Suprapubic skin (tissue), 4 donors: ENCODE measurements at regions not wholly inside any gene's neighbourhood (a gene's known extent, or its start where the extent isn't known, plus 50 kb on each side); places are given as distances from the start of the nearest gene placed in this dataset.

Experiments used
- DNase-seq, 2 donors: peaks; one replicate each; pipeline ENCODE4 v3.0.0-alpha.2; 2019; ENCODE audit warnings: low spot score in 2 of 2
- H3K27ac ChIP-seq: fragments of 200-600 bp; sonication (generic); one replicate; pipeline ENCODE4 v1.5.1; 2019
- H3K27me3 ChIP-seq: fragments of 200-600 bp; sonication (generic); one replicate; pipeline ENCODE4 v1.5.1; 2019
- H3K36me3 ChIP-seq: fragments of 200-600 bp; sonication (generic); one replicate; pipeline ENCODE4 v1.5.1; 2019
- H3K4me1 ChIP-seq: fragments of 200-600 bp; sonication (generic); one replicate; pipeline ENCODE4 v1.5.1; 2019
- H3K4me3 ChIP-seq: fragments of 200-600 bp; sonication (generic); one replicate; pipeline ENCODE4 v1.5.1; 2019; ENCODE audit warnings: mild to moderate bottlenecking
- H3K9me3 ChIP-seq: fragments of 200-600 bp; sonication (generic); one replicate; pipeline ENCODE4 v1.5.1; 2019
- CTCF ChIP-seq, 2 donors: fragments of 200-600 bp in 1 of 2; fragments of 450-650 bp in 1 of 2; sonication (generic) in 1 of 2; IDR thresholded peaks; one replicate each; pipeline ENCODE4 v1.5.1; 2016 to 2019; ENCODE audit warnings: antibody characterized with exemption in 2 of 2, mild to moderate bottlenecking in 1 of 2, moderate library complexity in 1 of 2
- EP300 ChIP-seq: sonication (generic); formaldehyde crosslinking; IDR thresholded peaks from one replicate; pipeline ENCODE4 v1.6.1; 2017; ENCODE audit warnings: antibody characterized with exemption
- POLR2A ChIP-seq, 2 donors: fragments of 450-650 bp; IDR thresholded peaks; one replicate each; pipeline ENCODE4 v1.6.1; 2017; ENCODE audit warnings: antibody characterized with exemption in 2 of 2, mild to moderate bottlenecking in 2 of 2, moderate library complexity in 2 of 2
- POLR2AphosphoS5 ChIP-seq, 3 donors: sonication (generic); formaldehyde crosslinking; IDR thresholded peaks; one replicate each; pipeline ENCODE4 v1.6.1; 2017; ENCODE audit warnings: antibody characterized with exemption in 3 of 3
- WGBS: methylation state at CpG from one replicate; pipeline ENCODE4 v1.1.5; 2018; 5-methylcytosine and 5-hydroxymethylcytosine counted together

GRCh38 chr15:62969442-62970089 lies 73.0 kb upstream of the TPM1 start:
- H3K9me3 ChIP-seq, result no peaks in the 10 kb centered on the region
- no peaks in the 10 kb centered on the region for H3K27me3 ChIP-seq
- no peak overlapping the region for H3K4me3 ChIP-seq
- WGBS, result 100% methylated on average over 1 of the region's 1 CpG
- H3K27ac ChIP-seq, result no peak overlapping the region
- no peak for DNase-seq
- TF ChIP-seq CTCF (IDR thresholded peaks at IDR 0.05) (no peak), POLR2A (IDR thresholded peaks at IDR 0.05) (no peak), EP300 (no peak), POLR2AphosphoS5 (IDR thresholded peaks at IDR 0.05) (no peak)
- H3K36me3 ChIP-seq, result no peaks in the 10 kb centered on the region
- peaks cover 3% of the 10 kb centered on the region for H3K4me1 ChIP-seq

- no peaks in the 10 kb centered on the region for H3K9me3 ChIP-seq
- TF ChIP-seq EP300 (no peak), POLR2A (IDR thresholded peaks at IDR 0.05) (no peak), CTCF (IDR thresholded peaks at IDR 0.05) (no peak), POLR2AphosphoS5 (IDR thresholded peaks at IDR 0.05) (no peak)
- H3K27ac ChIP-seq, result no peak overlapping the region
- 68% methylated on average over 5 of the region's 5 CpGs for WGBS
- H3K27me3 ChIP-seq, result no peaks in the 10 kb centered on the region
- no peaks in the 10 kb centered on the region for H3K36me3 ChIP-seq
- H3K4me1 ChIP-seq, result no peaks in the 10 kb centered on the region
- H3K4me3 ChIP-seq, result no peak overlapping the region
- DNase-seq, result no peak
Observed at GRCh38 chr15:62972814-62973213, 69.7 kb upstream of the TPM1 start.

GRCh38 chr15:62975515-62975914 lies 67.0 kb upstream of the TPM1 start:
- no peak for DNase-seq
- no peak overlapping the region for H3K4me3 ChIP-seq
- no peaks in the 10 kb centered on the region for H3K9me3 ChIP-seq
- 73% methylated on average over 8 of the region's 8 CpGs for WGBS
- no peaks in the 10 kb centered on the region for H3K4me1 ChIP-seq
- TF ChIP-seq POLR2AphosphoS5 (IDR thresholded peaks at IDR 0.05) (no peak), CTCF (IDR thresholded peaks at IDR 0.05) (no peak), POLR2A (IDR thresholded peaks at IDR 0.05) (no peak), EP300 (no peak)
- H3K27me3 ChIP-seq, result no peaks in the 10 kb centered on the region
- H3K27ac ChIP-seq, result no peak overlapping the region
- H3K36me3 ChIP-seq, result no peaks in the 10 kb centered on the region

- no peak overlapping the region for H3K27ac ChIP-seq
- no peaks in the 10 kb centered on the region for H3K36me3 ChIP-seq
- WGBS, result 52% methylated on average over 2 of the region's 2 CpGs
- no peaks in the 10 kb centered on the region for H3K4me1 ChIP-seq
- no peaks in the 10 kb centered on the region for H3K9me3 ChIP-seq
- no peak for TF ChIP-seq CTCF (IDR thresholded peaks at IDR 0.05)
- no peak for TF ChIP-seq POLR2AphosphoS5 (IDR thresholded peaks at IDR 0.05)
- TF ChIP-seq POLR2A (IDR thresholded peaks at IDR 0.05), result no peak
- TF ChIP-seq EP300, result no peak
- no peaks in the 10 kb centered on the region for H3K27me3 ChIP-seq
- no peak for DNase-seq
- H3K4me3 ChIP-seq, result no peak overlapping the region
Observed at GRCh38 chr15:62976301-62976881, 66.2 kb upstream of the TPM1 start.

GRCh38 chr15:62977952-62978811 lies 64.4 kb upstream of the TPM1 start:
- no peaks in the 10 kb centered on the region for H3K27me3 ChIP-seq
- no peaks in the 10 kb centered on the region for H3K36me3 ChIP-seq
- WGBS, result 87% methylated on average over 8 of the region's 8 CpGs
- TF ChIP-seq EP300 (no peak), POLR2A (IDR thresholded peaks at IDR 0.05) (no peak), CTCF (IDR thresholded peaks at IDR 0.05) (no peak), POLR2AphosphoS5 (IDR thresholded peaks at IDR 0.05) (no peak)
- H3K9me3 ChIP-seq, result no peaks in the 10 kb centered on the region
- no peak for DNase-seq
- H3K27ac ChIP-seq, result no peak overlapping the region
- no peaks in the 10 kb centered on the region for H3K4me1 ChIP-seq
- H3K4me3 ChIP-seq, result no peak overlapping the region
